Activated CD8-positive, alpha-beta T cell treated with anti-CD3 and anti-CD28 coated beads, Interleukin-2, amount 10 ng/mL, durations not matched to agents 7 days and 5 days (primary cell): ENCODE measurements at regions not wholly inside any gene's neighbourhood (a gene's known extent, or its start where the extent isn't known, plus 50 kb on each side); places are given as distances from the start of the nearest gene placed in this dataset.
A peak's percentile ranks its signal among the peaks of the same experiment; 100 is the strongest.
"Not testable (repeated sequence)": the region's sequence is repeated elsewhere in the genome, so short reads cannot be mapped to it uniquely, and the experiment has no call there.

Experiments used
- ATAC-seq: fragments of 150-1000 bp; cut with Tn5 transposase; one replicate; pipeline ENCODE4 v1.10.0; 2021; ENCODE audit warnings: moderate library complexity
- CTCF ChIA-PET: fragments of 350-600 bp; sonication (Branson Sonifier 250); formaldehyde crosslinking; loops from one replicate; lab custom pipeline; 2021; ENCODE audit warnings: antibody characterized with exemption; lab: Charles Lee
- POLR2A ChIA-PET: fragments of 350-600 bp; sonication (Branson Sonifier 250); formaldehyde crosslinking; loops from one replicate; lab custom pipeline; 2021; ENCODE audit warnings: antibody characterized with exemption; lab: Charles Lee
- DNase-seq: peaks from one replicate; pipeline ENCODE4 v3.0.0-alpha.2; 2020
- H3K27ac Mint-ChIP-seq: one replicate; pipeline ENCODE4 v1.8.0; 2021; ENCODE audit warnings: mild to moderate bottlenecking, mixed read lengths
- H3K27me3 Mint-ChIP-seq: one replicate; pipeline ENCODE4 v1.8.0; 2021; ENCODE audit warnings: low read depth, mixed read lengths
- H3K36me3 Mint-ChIP-seq: one replicate; pipeline ENCODE4 v1.8.0; 2021; ENCODE audit warnings: low read depth, mixed read lengths
- H3K4me1 Mint-ChIP-seq: one replicate; pipeline ENCODE4 v1.8.0; 2021; ENCODE audit warnings: low read depth, mixed read lengths
- H3K4me3 Mint-ChIP-seq: one replicate; pipeline ENCODE4 v1.8.0; 2021; ENCODE audit warnings: mild to moderate bottlenecking, mixed read lengths
- H3K9me3 Mint-ChIP-seq: one replicate; pipeline ENCODE4 v1.8.0; 2022; ENCODE audit warnings: mixed read lengths; ENCODE audit not compliant: insufficient read depth

- H3K9me3 Mint-ChIP-seq = no peaks in the 10 kb centered on the region
These were observed 292.3 kb downstream of the DAD1 start for GRCh38 chr14:22296722-22297121.

DNA sequence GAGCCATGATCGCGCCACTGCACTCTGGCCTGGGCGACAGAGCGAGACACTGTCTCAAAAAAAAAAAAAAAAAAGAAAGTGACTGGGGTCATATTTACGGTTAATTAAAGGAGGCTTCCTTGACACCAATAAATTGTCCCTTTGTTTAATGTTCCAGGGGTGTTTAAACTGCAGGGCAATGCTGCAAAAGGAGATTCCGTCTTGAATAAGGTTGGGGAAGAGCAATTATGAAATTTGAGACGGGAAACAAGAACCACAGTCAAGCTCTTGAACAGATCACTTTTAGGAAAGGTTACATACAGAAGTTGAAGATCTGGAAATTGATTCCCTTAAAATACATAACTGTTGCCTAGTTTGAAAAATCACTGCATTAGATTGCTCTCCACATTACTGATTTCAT lies 292.9 kb downstream of the DAD1 start:
- H3K9me3 Mint-ChIP-seq = no peaks in the 10 kb centered on the region
- no peak overlapping the region for H3K27ac Mint-ChIP-seq
- ChIA-PET CTCF (no interaction called here), POLR2A (no interaction called here)
- no peaks in the 10 kb centered on the region for H3K36me3 Mint-ChIP-seq
- DNase-seq = no peak
- H3K27me3 Mint-ChIP-seq = no peaks in the 10 kb centered on the region
- H3K4me3 Mint-ChIP-seq = no peak overlapping the region
- no peak for ATAC-seq
- H3K4me1 Mint-ChIP-seq = no peaks in the 10 kb centered on the region

More at GRCh38 chr14:22296722-22297121, 292.3 kb downstream of the DAD1 start:
- no peaks in the 10 kb centered on the region for H3K27me3 Mint-ChIP-seq
- H3K27ac Mint-ChIP-seq = no peak overlapping the region
- ChIA-PET POLR2A (no interaction called here), CTCF (no interaction called here)
- ATAC-seq = no peak
- no peaks in the 10 kb centered on the region for H3K4me1 Mint-ChIP-seq
- no peaks in the 10 kb centered on the region for H3K36me3 Mint-ChIP-seq
- DNase-seq = no peak
- no peak overlapping the region for H3K4me3 Mint-ChIP-seq

GRCh38 chr14:22291406-22291805 lies 297.6 kb downstream of the DAD1 start:
- POLR2A ChIA-PET = no interaction called here
- ATAC-seq (no peak), DNase-seq (no peak)
- no peaks in the 10 kb centered on the region for H3K27me3 Mint-ChIP-seq
- CTCF ChIA-PET = no interaction called here
- no peak overlapping the region for H3K4me3 Mint-ChIP-seq
- no peaks in the 10 kb centered on the region for H3K4me1 Mint-ChIP-seq
- H3K27ac Mint-ChIP-seq = no peak overlapping the region
- H3K36me3 Mint-ChIP-seq = no peaks in the 10 kb centered on the region
- H3K9me3 Mint-ChIP-seq = no peaks in the 10 kb centered on the region

- no peaks in the 10 kb centered on the region for H3K27me3 Mint-ChIP-seq
- no peak overlapping the region for H3K4me3 Mint-ChIP-seq
- no peak overlapping the region for H3K27ac Mint-ChIP-seq
- no peaks in the 10 kb centered on the region for H3K9me3 Mint-ChIP-seq
- DNase-seq (no peak), ATAC-seq (no peak)
- no peaks in the 10 kb centered on the region for H3K4me1 Mint-ChIP-seq
- ChIA-PET CTCF (no interaction called here), POLR2A (no interaction called here)
- H3K36me3 Mint-ChIP-seq = no peaks in the 10 kb centered on the region
These were observed 299.5 kb downstream of the DAD1 start for GRCh38 chr14:22289570-22289969.

DNA sequence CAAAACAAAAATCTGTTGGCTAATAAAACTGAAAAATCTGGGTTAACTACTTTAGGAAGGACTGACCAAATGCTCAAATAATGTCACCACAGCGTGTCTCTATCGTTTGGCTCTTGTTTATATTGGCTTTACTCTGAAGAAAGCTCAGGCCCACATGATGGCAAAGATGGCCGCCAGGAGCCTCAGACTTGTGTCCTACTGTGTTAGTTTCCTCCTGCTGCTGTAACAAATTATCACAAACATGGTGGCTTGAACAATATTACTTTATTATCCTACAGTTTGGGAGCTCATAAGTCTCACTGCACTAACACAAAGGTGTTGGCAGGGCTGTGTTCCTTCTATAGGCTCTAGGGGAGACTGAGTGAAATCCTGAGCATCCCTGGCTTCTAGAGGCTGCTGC lies 303.0 kb downstream of the DAD1 start:
- Mint-ChIP-seq H3K27me3 (no peaks in the 10 kb centered on the region), H3K4me1 (peaks cover under 1% of the 10 kb centered on the region), H3K36me3 (no peaks in the 10 kb centered on the region), H3K4me3 (no peak overlapping the region), H3K27ac (no peak overlapping the region), H3K9me3 (no peaks in the 10 kb centered on the region)
- CTCF ChIA-PET = no interaction called here
- ATAC-seq (no peak), DNase-seq (no peak)
- POLR2A ChIA-PET = no interaction called here

DNA sequence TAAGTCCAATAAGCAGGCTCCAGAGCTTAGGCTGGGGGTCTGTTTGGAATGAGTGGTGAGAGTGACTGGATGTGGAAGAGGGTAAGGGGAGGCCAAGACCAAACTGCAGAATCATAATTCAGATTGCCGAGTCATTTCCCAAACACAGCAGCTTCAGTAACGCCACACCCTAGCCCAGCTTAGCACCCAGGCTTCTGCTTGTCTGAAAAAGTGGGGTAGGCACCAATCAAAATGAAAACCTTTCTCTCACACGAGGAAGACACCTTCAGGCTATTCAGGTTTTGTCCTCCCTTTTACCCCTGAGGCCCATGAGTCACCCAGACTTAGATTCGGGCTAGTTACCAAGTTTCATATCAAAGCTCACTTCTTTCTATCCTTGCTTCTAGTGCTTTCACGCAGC lies 306.1 kb downstream of the DAD1 start:
- CTCF ChIA-PET = no interaction called here
- H3K9me3 Mint-ChIP-seq = no peaks in the 10 kb centered on the region

GRCh38 chr14:22282417-22282816 lies 306.6 kb downstream of the DAD1 start:
- ATAC-seq (no peak), DNase-seq (no peak)
- Mint-ChIP-seq H3K9me3 (no peaks in the 10 kb centered on the region), H3K27me3 (no peaks in the 10 kb centered on the region), H3K4me3 (no peak overlapping the region), H3K36me3 (no peaks in the 10 kb centered on the region), H3K4me1 (peaks cover 4% of the 10 kb centered on the region), H3K27ac (no peak overlapping the region)
- POLR2A ChIA-PET = no interaction called here
- CTCF ChIA-PET = no interaction called here

More for the DNA sequence above, 306.1 kb downstream of the DAD1 start:
- H3K36me3 Mint-ChIP-seq = no peaks in the 10 kb centered on the region
- POLR2A ChIA-PET = no interaction called here
- H3K4me3 Mint-ChIP-seq = no peak overlapping the region
- H3K4me1 Mint-ChIP-seq = peaks cover 4% of the 10 kb centered on the region
- no peak for ATAC-seq
- no peaks in the 10 kb centered on the region for H3K27me3 Mint-ChIP-seq
- no peak overlapping the region for H3K27ac Mint-ChIP-seq
- no peak for DNase-seq

- POLR2A ChIA-PET = interaction anchor here (1.6 kb wide), 1 partner anchor 213 kb away, joined by 4 read pairs; no protein-coding TSS in a partner anchor
- CTCF ChIA-PET = not testable (repeated sequence)
- H3K4me3 Mint-ChIP-seq = peak overlapping the region; percentile 71
These were observed 307.6 kb downstream of the DAD1 start for GRCh38 chr14:22281447-22281874.

GRCh38 chr14:22280497-22281316 lies 308.3 kb downstream of the DAD1 start:
- CTCF ChIA-PET = interaction anchor here (1.3 kb wide), 1 partner anchor 228 kb away, joined by 3 read pairs; no protein-coding TSS in a partner anchor
- peak overlapping the region; percentile 71 for H3K4me3 Mint-ChIP-seq
- ATAC-seq = no peak
- no peaks in the 10 kb centered on the region for H3K36me3 Mint-ChIP-seq
- peak; percentile 21 for DNase-seq
- peaks cover 4% of the 10 kb centered on the region for H3K4me1 Mint-ChIP-seq
- H3K27me3 Mint-ChIP-seq = no peaks in the 10 kb centered on the region
- H3K27ac Mint-ChIP-seq = peak overlapping the region; percentile 73
- H3K9me3 Mint-ChIP-seq = no peaks in the 10 kb centered on the region
- POLR2A ChIA-PET = interaction anchor here (1.6 kb wide), 1 partner anchor 214 kb away, joined by 4 read pairs; no protein-coding TSS in a partner anchor

More at GRCh38 chr14:22281447-22281874, 307.6 kb downstream of the DAD1 start:
- not testable (repeated sequence) for DNase-seq, H3K9me3 Mint-ChIP-seq, H3K36me3 Mint-ChIP-seq, H3K4me1 Mint-ChIP-seq, ATAC-seq, H3K27me3 Mint-ChIP-seq
- H3K27ac Mint-ChIP-seq = peak overlapping the region; percentile 73

GRCh38 chr14:22276913-22277816 lies 311.9 kb downstream of the DAD1 start:
- POLR2A ChIA-PET = no interaction called here
- CTCF ChIA-PET = interaction anchor here (1.0 to 1.4 kb wide), 2 partner anchors 13 to 293 kb away, joined by 4 read pairs; no protein-coding TSS in a partner anchor
- ATAC-seq (no peak), DNase-seq (no peak)
- no peaks in the 10 kb centered on the region for H3K27me3 Mint-ChIP-seq
- H3K27ac Mint-ChIP-seq = no peak overlapping the region
- no peaks in the 10 kb centered on the region for H3K36me3 Mint-ChIP-seq
- no peak overlapping the region for H3K4me3 Mint-ChIP-seq
- H3K4me1 Mint-ChIP-seq = peaks cover 4% of the 10 kb centered on the region
- H3K9me3 Mint-ChIP-seq = no peaks in the 10 kb centered on the region

DNA sequence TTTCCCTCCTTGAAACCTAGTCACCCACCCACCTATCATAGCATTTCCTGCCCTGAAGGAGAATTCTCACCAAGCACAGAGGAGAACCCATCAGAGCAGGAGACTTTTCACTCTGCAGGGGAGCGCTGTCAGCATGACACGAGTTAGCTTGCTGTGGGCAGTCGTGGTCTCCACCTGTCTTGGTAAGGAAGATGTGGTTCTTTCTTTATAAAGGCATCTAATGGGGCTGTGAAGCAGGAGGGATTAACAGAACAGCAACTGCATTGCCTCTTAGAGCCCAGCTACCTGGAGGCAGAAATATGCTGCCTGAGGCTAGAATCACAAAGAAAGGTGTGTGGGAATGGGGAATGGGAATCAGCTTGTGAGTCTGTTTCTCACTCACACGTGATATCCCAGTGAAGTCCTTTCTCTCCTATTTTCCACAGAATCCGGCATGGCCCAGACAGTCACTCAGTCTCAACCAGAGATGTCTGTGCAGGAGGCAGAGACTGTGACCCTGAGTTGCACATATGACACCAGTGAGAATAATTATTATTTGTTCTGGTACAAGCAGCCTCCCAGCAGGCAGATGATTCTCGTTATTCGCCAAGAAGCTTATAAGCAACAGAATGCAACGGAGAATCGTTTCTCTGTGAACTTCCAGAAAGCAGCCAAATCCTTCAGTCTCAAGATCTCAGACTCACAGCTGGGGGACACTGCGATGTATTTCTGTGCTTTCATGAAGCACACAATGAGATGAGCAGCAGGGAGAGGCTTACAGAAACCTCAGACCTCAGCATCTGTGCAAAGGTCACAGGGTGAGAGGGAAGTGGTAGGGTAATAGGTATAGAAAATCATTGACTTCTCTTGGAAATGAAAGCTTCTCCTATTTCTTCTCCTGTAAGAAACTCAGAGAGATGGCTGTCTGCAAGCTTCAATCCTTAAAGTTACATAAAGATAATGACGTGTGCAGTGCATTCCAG lies 316.9 kb downstream of the DAD1 start:
- Mint-ChIP-seq H3K27me3 (no peaks in the 10 kb centered on the region), H3K4me3 (peak overlapping the region; percentile 53), H3K36me3 (no peaks in the 10 kb centered on the region), H3K4me1 (no peaks in the 10 kb centered on the region), H3K9me3 (no peaks in the 10 kb centered on the region), H3K27ac (peak overlapping the region; percentile 46)
- ChIA-PET POLR2A (interaction anchor here (0.7 kb wide), 1 partner anchor 246 kb away, joined by 3 read pairs; no protein-coding TSS in a partner anchor), CTCF (no interaction called here)
- DNase-seq (no peak), ATAC-seq (no peak)
